ENCODE measurements at regions not wholly inside any gene's neighbourhood (a gene's known extent, or its start where the extent isn't known, plus 50 kb on each side); places are given as distances from the start of the nearest gene placed in this dataset.
"Not testable (repeated sequence)": the region's sequence is repeated elsewhere in the genome, so short reads cannot be mapped to it uniquely, and the experiment has no call there.

DNA sequence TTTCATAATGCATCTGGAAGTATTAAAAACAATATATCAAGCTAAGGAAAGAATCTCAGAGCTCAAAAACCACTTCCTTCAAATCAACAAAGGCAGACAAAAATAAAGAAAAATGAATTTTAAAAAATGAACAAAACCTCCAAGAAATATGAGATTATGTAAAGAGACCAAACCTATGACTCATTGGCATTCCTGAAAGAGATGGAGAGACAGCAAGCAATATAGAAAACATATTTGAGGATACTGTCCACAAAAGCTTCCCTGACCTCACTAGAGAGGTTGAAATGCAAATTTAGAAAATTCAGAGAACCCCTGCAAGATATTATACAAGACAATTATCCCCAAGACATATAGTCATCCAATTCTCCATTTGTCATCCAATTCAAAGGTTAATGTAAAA lies 311.3 kb upstream of the SOX9 start:
- DNase-seq (ENCODE audit: low read depth in 1 of 2, low spot score in 1 of 2) (no peak), FAIRE-seq (no peak), ATAC-seq (no peak)
- Histone ChIP-seq H3K4me1 (0 out of 3 replicates have a peak, but pooled peaks cover 3% of the 10 kb centered on the region), H3K27ac (no peak overlapping the region), H3K4me3 (no peak overlapping the region), H3K4me2 (no peak overlapping the region), H3K9me3 (no peaks in the 10 kb centered on the region)
- ChIA-PET POLR2A (no interaction called here), CTCF (interaction anchor here (1.9 kb wide), 1 partner anchor 40 kb away, joined by 4 read pairs; no protein-coding TSS in a partner anchor)
- TF ChIP-seq KDM5A (IDR thresholded peaks at IDR 0.05) = no peak
- no peak for TF ChIP-seq HOXB5 (CRISPR knock-in tag; IDR thresholded peaks at IDR 0.05)
- TF ChIP-seq FOSB (CRISPR knock-in tag; IDR thresholded peaks at IDR 0.05) = no peak
- no peak for TF ChIP-seq ZNF302 (CRISPR knock-in tag; IDR thresholded peaks at IDR 0.05)
- no peak for TF ChIP-seq FOSL2 (IDR thresholded peaks at IDR 0.05)
- TF ChIP-seq FOSL2 (CRISPR knock-in tag; IDR thresholded peaks at IDR 0.05) = peak; percentile 32; the same call in 1 of the 2 replicates
- TF ChIP-seq NFE2L2 (conservative IDR thresholded peaks at IDR 0.05; ENCODE audit: low read length) = no peak
- no peak for TF ChIP-seq NR3C1 (IDR thresholded peaks at IDR 0.05)
- no peak for TF ChIP-seq RARB (CRISPR knock-in tag; IDR thresholded peaks at IDR 0.05)

DNA sequence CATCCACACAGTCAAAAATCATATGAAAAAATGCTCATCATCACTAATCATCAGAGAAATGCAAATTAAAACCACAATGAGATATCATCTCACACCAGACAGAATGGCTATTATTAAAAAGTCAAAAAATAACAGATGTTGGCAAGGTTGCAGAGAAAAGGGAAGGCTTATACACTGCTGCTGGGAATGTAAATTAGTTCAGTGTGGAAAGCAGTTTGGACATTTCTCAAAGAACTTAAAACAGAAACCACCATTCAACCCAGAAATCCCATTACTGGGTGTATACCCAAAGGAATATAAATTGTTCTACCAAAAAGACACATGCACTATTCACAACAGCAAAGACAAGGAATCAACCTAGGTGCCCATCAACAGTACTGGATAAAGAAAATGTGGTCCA lies 307.0 kb upstream of the SOX9 start:
- FAIRE-seq; H3K4me1 ChIP-seq; POLR2A ChIA-PET; H3K27ac ChIP-seq; H3K4me3 ChIP-seq; H3K9me3 ChIP-seq; CTCF ChIA-PET; H3K4me2 ChIP-seq; ATAC-seq; DNase-seq (ENCODE audit: low read depth in 1 of 2, low spot score in 1 of 2): not testable (repeated sequence)

DNA sequence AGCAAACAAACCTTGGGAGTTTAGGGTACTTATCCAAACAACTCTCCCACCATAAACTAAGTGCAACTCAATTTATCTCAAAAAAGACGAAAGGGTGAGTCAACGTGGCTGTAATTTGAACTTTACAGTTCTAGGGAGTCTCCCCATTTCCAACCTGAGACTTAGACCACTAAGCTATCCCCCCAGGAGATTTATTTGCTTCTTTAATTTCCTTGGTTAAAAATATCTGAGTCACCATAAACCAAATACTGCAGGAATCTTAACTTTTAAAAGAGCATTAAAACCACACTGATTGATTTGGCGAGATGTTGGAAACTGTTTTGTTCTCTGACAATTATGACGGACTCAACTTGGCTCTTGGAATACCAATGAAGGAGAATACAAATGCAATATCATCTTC lies 299.3 kb upstream of the SOX9 start:
- H3K27ac ChIP-seq = no peak overlapping the region
- CTCF ChIA-PET = no interaction called here
- FAIRE-seq = peak; percentile 28
- H3K4me2 ChIP-seq = no peak overlapping the region
- ATAC-seq = no peak
- H3K9me3 ChIP-seq = no peaks in the 10 kb centered on the region
- TF ChIP-seq TP53 (CRISPR knock-in tag; IDR thresholded peaks at IDR 0.05) (no peak), RFX5 (IDR thresholded peaks at IDR 0.05) (no peak)
- no peak overlapping the region for H3K4me3 ChIP-seq
- H3K4me1 ChIP-seq = no peaks in the 10 kb centered on the region
- WGBS (ENCODE audit: missing lambda C conversion rate) = 28% methylated on average over 4 of the region's 4 CpGs
- POLR2A ChIA-PET = no interaction called here
- DNase-seq (ENCODE audit: low read depth in 1 of 2, low spot score in 1 of 2) = no peak

DNA sequence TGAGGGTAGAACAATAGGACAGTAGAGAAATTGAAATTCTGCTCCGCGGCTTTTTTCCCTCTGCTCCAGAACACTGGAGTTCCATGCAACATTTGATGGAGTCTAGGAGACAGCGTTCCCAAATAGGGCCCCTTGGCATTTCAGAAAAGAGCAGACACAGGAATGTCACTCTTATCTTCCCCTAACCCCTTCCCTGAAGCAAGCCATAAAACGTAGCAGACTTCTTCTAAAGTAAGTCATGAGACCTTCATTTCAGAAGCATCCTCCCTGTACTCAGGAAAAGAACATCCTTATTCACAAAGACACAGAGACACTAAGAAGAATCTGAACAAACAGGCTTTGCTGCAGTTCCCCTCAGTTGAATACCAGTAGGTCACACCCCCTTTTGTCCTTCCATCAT lies 296.1 kb upstream of the SOX9 start:
- ChIA-PET CTCF (no interaction called here), POLR2A (no interaction called here)

More for the DNA sequence above, 296.1 kb upstream of the SOX9 start:
- FAIRE-seq (no peak), ATAC-seq (no peak), DNase-seq (ENCODE audit: low read depth in 1 of 2, low spot score in 1 of 2) (no peak)
- H3K4me1 ChIP-seq = no peaks in the 10 kb centered on the region
- no peak overlapping the region for H3K4me3 ChIP-seq
- WGBS (ENCODE audit: missing lambda C conversion rate) = 51% methylated on average over 4 of the region's 4 CpGs
- TF ChIP-seq, protein P1, sequence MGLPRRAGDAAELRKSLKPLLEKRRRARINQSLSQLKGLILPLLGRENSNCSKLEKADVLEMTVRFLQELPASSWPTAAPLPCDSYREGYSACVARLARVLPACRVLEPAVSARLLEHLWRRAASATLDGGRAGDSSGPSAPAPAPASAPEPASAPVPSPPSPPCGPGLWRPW (IDR thresholded peaks at IDR 0.05) = no peak
- TF ChIP-seq RNF2 (IDR thresholded peaks at IDR 0.05; ENCODE audit: borderline replicate concordance, low read depth) (no peak), CEBPB (IDR thresholded peaks at IDR 0.05) (no peak), NPAS2 (CRISPR knock-in tag; IDR thresholded peaks at IDR 0.05; ENCODE audit: borderline replicate concordance) (no peak), MYC (IDR thresholded peaks at IDR 0.05; ENCODE audit: borderline replicate concordance, low read length) (no peak), EHMT2 (IDR thresholded peaks at IDR 0.05; ENCODE audit: low read depth) (no peak), BHLHE40 (IDR thresholded peaks at IDR 0.05; ENCODE audit: low read depth, low read length) (no peak), EP300 (IDR thresholded peaks at IDR 0.05) (no peak), TFCP2L1 (CRISPR knock-in tag; IDR thresholded peaks at IDR 0.05) (no peak)
- TF ChIP-seq, protein P2, sequence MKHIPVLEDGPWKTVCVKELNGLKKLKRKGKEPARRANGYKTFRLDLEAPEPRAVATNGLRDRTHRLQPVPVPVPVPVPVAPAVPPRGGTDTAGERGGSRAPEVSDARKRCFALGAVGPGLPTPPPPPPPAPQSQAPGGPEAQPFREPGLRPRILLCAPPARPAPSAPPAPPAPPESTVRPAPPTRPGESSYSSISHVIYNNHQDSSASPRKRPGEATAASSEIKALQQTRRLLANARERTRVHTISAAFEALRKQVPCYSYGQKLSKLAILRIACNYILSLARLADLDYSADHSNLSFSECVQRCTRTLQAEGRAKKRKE (CRISPR knock-in tag; IDR thresholded peaks at IDR 0.05; ENCODE audit: low read depth) = no peak
- TF ChIP-seq, protein P3, sequence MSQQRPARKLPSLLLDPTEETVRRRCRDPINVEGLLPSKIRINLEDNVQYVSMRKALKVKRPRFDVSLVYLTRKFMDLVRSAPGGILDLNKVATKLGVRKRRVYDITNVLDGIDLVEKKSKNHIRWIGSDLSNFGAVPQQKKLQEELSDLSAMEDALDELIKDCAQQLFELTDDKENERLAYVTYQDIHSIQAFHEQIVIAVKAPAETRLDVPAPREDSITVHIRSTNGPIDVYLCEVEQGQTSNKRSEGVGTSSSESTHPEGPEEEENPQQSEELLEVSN (IDR thresholded peaks at IDR 0.05; ENCODE audit: borderline replicate concordance, low read depth) = no peak
- TF ChIP-seq, protein P4, sequence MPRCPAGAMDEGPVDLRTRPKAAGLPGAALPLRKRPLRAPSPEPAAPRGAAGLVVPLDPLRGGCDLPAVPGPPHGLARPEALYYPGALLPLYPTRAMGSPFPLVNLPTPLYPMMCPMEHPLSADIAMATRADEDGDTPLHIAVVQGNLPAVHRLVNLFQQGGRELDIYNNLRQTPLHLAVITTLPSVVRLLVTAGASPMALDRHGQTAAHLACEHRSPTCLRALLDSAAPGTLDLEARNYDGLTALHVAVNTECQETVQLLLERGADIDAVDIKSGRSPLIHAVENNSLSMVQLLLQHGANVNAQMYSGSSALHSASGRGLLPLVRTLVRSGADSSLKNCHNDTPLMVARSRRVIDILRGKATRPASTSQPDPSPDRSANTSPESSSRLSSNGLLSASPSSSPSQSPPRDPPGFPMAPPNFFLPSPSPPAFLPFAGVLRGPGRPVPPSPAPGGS (IDR thresholded peaks at IDR 0.05) = no peak
- TF ChIP-seq, protein P5, sequence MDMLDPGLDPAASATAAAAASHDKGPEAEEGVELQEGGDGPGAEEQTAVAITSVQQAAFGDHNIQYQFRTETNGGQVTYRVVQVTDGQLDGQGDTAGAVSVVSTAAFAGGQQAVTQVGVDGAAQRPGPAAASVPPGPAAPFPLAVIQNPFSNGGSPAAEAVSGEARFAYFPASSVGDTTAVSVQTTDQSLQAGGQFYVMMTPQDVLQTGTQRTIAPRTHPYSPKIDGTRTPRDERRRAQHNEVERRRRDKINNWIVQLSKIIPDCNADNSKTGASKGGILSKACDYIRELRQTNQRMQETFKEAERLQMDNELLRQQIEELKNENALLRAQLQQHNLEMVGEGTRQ (IDR thresholded peaks at IDR 0.05) = no peak
- H3K27ac ChIP-seq = no peak overlapping the region
- H3K9me3 ChIP-seq = no peaks in the 10 kb centered on the region
- no peak overlapping the region for H3K4me2 ChIP-seq
